DND-41 (cell line): ENCODE measurements at regions not wholly inside any gene's neighbourhood (a gene's known extent, or its start where the extent isn't known, plus 50 kb on each side); places are given as distances from the start of the nearest gene placed in this dataset.

ENCODE experiments used
- ATAC-seq: fragments of 200-7000 bp; cut with Tn5 transposase; 3 replicates; pipeline ENCODE4 v1.9.1; 2021; ENCODE audit warnings: low read depth; ENCODE audit not compliant: insufficient read depth
- DNase-seq: peaks from one replicate; pipeline ENCODE4 v3.0.0-alpha.2; 2020
- H2AFZ ChIP-seq: 2 replicates; pipeline ENCODE4 v1.6.0; 2012; ENCODE audit warnings: low read depth, low read length
- H3K27ac ChIP-seq: 2 replicates; pipeline ENCODE4 v1.5.1; 2012; ENCODE audit warnings: low read length, inconsistent platforms
- H3K27me3 ChIP-seq: fragments of 200-600 bp; sonication (generic); 2 replicates; pipeline ENCODE4 v1.6.0; 2012; ENCODE audit warnings: low read length, mild to moderate bottlenecking, inconsistent platforms; ENCODE audit not compliant: insufficient read depth, poor library complexity
- H3K36me3 ChIP-seq: 2 replicates; pipeline ENCODE4 v1.5.1; 2012; ENCODE audit warnings: low read length, inconsistent platforms; ENCODE audit not compliant: insufficient read depth
- H3K4me1 ChIP-seq: 2 replicates; pipeline ENCODE4 v1.5.1; 2012; ENCODE audit warnings: mild to moderate bottlenecking, low read length; ENCODE audit not compliant: insufficient read depth
- H3K4me2 ChIP-seq: 2 replicates; pipeline ENCODE4 v1.6.0; 2012; ENCODE audit warnings: mild to moderate bottlenecking, moderate library complexity, low read length, inconsistent platforms; ENCODE audit not compliant: insufficient read depth
- H3K4me3 ChIP-seq, 2 experiments: fragments of 200-600 bp in 1 of 2; shearing (Covaris generic) in 1 of 2; 2 replicates each; pipeline ENCODE4 v1.5.1; 2012 to 2016; ENCODE audit warnings: inconsistent platforms in 2 of 2, low read length in 2 of 2, mild to moderate bottlenecking in 2 of 2, low read depth in 1 of 2, moderate library complexity in 1 of 2
- H3K79me2 ChIP-seq: 2 replicates; pipeline ENCODE4 v1.6.0; 2012; ENCODE audit warnings: low read length, inconsistent platforms; ENCODE audit not compliant: insufficient read depth
- H3K9ac ChIP-seq: 2 replicates; pipeline ENCODE4 v1.6.0; 2012; ENCODE audit warnings: low read depth, mild to moderate bottlenecking, inconsistent platforms, low read length, moderate library complexity
- H3K9me3 ChIP-seq: 2 replicates; pipeline ENCODE4 v1.5.1; 2012; ENCODE audit warnings: low read length, moderate library complexity, mild to moderate bottlenecking, inconsistent platforms; ENCODE audit not compliant: insufficient read depth, severe bottlenecking
- H4K20me1 ChIP-seq: 2 replicates; pipeline ENCODE4 v1.6.0; 2012; ENCODE audit warnings: low read length; ENCODE audit not compliant: insufficient read depth
- CTCF ChIP-seq: IDR thresholded peaks from 2 replicates; pipeline ENCODE4 v1.5.1; 2012; ENCODE audit warnings: borderline replicate concordance, low read length, moderate library complexity, mild to moderate bottlenecking; ENCODE audit not compliant: poor library complexity, severe bottlenecking; ENCODE audit errors: extremely low read depth
- EZH2 ChIP-seq: IDR thresholded peaks from 3 replicates; pipeline ENCODE4 v1.6.1; 2012; ENCODE audit warnings: borderline replicate concordance, low read depth, mild to moderate bottlenecking, moderate library complexity, low read length, inconsistent platforms; ENCODE audit not compliant: severe bottlenecking

- H3K4me3 ChIP-seq = no peak overlapping the region
- ATAC-seq = no peak
- H3K9ac ChIP-seq = no peak overlapping the region
- H2AFZ ChIP-seq = no peak overlapping the region
- TF ChIP-seq EZH2 (no peak), CTCF (no peak)
- no peak for DNase-seq
- no peak overlapping the region for H3K4me2 ChIP-seq
- H3K79me2 ChIP-seq = no peaks in the 10 kb centered on the region
- H3K9me3 ChIP-seq = no peaks in the 10 kb centered on the region
- H4K20me1 ChIP-seq = no peaks in the 10 kb centered on the region
- no peaks in the 10 kb centered on the region for H3K27me3 ChIP-seq
- H3K36me3 ChIP-seq = no peaks in the 10 kb centered on the region
- H3K4me1 ChIP-seq = no peaks in the 10 kb centered on the region
- no peak overlapping the region for H3K27ac ChIP-seq
Measured at GRCh38 chr16:35295856-35296255, 1836.4 kb downstream of the TP53TG3F start.

- Histone ChIP-seq H3K79me2 (no peaks in the 10 kb centered on the region), H3K4me2 (no peak overlapping the region), H3K27ac (no peak overlapping the region), H4K20me1 (no peaks in the 10 kb centered on the region), H3K4me3 (no peak overlapping the region), H2AFZ (no peak overlapping the region), H3K36me3 (no peaks in the 10 kb centered on the region), H3K4me1 (no peaks in the 10 kb centered on the region), H3K27me3 (no peaks in the 10 kb centered on the region), H3K9me3 (no peaks in the 10 kb centered on the region), H3K9ac (no peak overlapping the region)
- ATAC-seq (no peak), DNase-seq (no peak)
- TF ChIP-seq CTCF (no peak), EZH2 (no peak)
Measured at GRCh38 chr16:35296962-35297653, 1837.7 kb downstream of the TP53TG3F start.

GRCh38 chr16:35298460-35299243 is 1839.2 kb downstream of the TP53TG3F start:
- no peaks in the 10 kb centered on the region for H3K27me3 ChIP-seq
- H3K79me2 ChIP-seq = no peaks in the 10 kb centered on the region
- no peak overlapping the region for H3K4me2 ChIP-seq
- no peak for ATAC-seq
- DNase-seq = no peak
- no peak overlapping the region for H3K4me3 ChIP-seq
- no peak overlapping the region for H2AFZ ChIP-seq
- no peaks in the 10 kb centered on the region for H3K9me3 ChIP-seq
- no peaks in the 10 kb centered on the region for H4K20me1 ChIP-seq
- H3K27ac ChIP-seq = no peak overlapping the region
- H3K9ac ChIP-seq = no peak overlapping the region
- no peaks in the 10 kb centered on the region for H3K36me3 ChIP-seq
- no peaks in the 10 kb centered on the region for H3K4me1 ChIP-seq
- TF ChIP-seq EZH2 = no peak
- no peak for TF ChIP-seq CTCF
